ENCODE measurements at regions not wholly inside any gene's neighbourhood (a gene's known extent, or its start where the extent isn't known, plus 50 kb on each side); places are given as distances from the start of the nearest gene placed in this dataset.
A peak's percentile ranks its signal among the peaks of the same experiment; 100 is the strongest.

DNA sequence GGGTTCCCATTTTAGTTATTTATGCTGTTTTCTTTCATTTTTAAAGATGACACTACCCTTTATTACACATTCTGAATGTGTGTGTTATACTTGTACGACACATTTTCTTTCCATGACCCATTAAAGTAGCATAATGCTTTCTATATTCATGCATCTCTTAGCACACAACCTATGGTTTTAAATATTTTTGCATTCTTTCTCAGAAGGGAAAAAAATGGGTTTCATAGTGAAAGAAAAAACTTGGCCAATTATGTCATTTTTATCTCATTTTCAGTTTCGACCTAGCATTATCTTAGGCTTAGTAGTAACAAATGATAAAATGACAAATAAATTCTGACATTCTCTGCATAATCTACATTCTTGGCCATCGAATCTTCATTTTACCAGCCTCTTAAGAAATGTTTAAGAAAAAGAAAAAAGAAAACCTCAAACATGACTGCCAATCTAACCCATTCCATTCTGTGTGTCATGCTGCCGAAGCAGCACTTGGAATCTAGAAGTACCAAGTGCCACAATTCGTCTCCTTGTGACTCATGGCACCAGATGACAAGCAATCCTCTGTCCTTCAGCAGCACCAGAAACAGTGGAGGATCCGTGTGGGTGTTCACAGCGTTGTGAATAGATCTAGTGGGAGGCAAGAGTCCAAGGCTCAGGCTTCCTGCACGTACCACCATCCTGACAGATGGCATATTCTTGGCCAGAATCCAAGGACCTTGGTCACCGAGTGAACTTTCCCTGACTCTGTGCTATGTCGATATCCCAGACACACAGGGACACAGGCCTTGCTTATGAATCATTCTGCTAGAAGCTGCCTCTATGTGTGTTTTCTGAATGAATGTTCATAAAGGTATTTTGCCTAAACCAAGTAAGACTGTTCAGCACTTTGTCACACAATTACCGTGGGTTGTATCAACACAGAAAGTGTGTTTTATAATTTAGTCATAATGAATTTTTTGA lies 502.7 kb downstream of the NR2F1-AS1 start:
- H3K27ac ChIP-seq: no peak overlapping the region
- TF ChIP-seq ZFX (IDR thresholded peaks at IDR 0.05): no peak
- TF ChIP-seq, protein P1, sequence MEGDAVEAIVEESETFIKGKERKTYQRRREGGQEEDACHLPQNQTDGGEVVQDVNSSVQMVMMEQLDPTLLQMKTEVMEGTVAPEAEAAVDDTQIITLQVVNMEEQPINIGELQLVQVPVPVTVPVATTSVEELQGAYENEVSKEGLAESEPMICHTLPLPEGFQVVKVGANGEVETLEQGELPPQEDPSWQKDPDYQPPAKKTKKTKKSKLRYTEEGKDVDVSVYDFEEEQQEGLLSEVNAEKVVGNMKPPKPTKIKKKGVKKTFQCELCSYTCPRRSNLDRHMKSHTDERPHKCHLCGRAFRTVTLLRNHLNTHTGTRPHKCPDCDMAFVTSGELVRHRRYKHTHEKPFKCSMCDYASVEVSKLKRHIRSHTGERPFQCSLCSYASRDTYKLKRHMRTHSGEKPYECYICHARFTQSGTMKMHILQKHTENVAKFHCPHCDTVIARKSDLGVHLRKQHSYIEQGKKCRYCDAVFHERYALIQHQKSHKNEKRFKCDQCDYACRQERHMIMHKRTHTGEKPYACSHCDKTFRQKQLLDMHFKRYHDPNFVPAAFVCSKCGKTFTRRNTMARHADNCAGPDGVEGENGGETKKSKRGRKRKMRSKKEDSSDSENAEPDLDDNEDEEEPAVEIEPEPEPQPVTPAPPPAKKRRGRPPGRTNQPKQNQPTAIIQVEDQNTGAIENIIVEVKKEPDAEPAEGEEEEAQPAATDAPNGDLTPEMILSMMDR (conservative IDR thresholded peaks at IDR 0.05): no peak

DNA sequence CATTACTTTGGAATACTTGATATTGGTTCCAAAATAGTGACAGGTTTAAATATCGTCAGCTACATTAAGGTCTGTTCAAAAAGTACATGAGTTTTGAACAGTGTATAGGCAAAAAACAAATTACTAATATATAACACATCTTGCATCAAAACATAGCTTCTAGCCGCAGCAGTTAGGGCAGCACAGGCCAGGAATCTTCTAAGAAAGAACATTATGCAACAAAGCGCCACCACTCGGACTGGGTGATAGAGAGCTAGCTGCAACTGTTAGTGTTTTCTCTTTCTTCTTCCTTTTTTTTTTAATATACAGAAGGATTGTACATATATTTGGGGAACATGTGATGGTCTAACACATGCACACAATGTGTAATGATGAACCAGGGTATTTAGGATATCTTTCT lies 504.5 kb downstream of the NR2F1-AS1 start:
- TF ChIP-seq, protein P1 (conservative IDR thresholded peaks at IDR 0.05): no peak
- TF ChIP-seq ZFX (IDR thresholded peaks at IDR 0.05): no peak
- H3K27ac ChIP-seq: no peak overlapping the region

DNA sequence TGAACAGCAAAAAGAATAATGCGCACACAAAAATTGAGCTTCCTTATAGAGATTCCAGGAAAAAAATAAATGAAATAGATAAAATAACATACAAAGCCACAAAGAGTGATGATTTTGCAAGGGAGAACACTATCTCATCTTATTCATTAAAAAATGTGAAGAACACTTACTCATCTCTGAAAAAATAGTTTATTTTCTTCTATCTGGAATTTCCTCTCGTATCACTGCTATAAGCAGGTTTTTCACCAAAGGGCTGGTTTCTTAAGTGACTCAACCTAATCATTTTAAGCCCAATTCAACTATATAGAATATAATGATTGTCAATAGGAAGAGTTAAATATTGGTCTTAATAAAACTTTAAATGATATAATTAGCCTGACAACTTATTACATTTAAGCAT lies 504.9 kb downstream of the NR2F1-AS1 start:
- H3K27ac ChIP-seq: no peak overlapping the region
- TF ChIP-seq ZFX (IDR thresholded peaks at IDR 0.05): no peak
- TF ChIP-seq, protein P1 (conservative IDR thresholded peaks at IDR 0.05): no peak

DNA sequence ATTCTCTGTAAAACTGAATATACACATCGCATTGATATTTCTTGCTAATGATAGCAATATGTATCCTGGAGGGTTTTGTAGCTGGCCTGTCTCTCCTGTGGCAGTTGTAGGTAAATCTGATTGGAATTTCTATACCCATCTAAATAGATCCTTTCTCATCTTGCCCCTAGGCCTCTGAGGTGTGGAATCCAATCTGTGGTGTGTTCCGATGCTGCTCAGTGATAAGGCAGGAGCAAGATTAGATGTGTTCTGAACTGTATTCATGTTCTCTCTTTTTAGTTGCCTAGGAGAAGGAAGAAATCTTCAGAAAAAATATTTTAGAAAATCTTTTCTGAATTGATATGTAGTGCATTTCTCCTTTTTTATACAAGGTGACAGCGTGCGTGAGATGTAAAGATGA lies 507.5 kb downstream of the NR2F1-AS1 start:
- TF ChIP-seq ZFX (IDR thresholded peaks at IDR 0.05): no peak
- TF ChIP-seq, protein P1 (conservative IDR thresholded peaks at IDR 0.05): no peak
- no peak overlapping the region for H3K27ac ChIP-seq

DNA sequence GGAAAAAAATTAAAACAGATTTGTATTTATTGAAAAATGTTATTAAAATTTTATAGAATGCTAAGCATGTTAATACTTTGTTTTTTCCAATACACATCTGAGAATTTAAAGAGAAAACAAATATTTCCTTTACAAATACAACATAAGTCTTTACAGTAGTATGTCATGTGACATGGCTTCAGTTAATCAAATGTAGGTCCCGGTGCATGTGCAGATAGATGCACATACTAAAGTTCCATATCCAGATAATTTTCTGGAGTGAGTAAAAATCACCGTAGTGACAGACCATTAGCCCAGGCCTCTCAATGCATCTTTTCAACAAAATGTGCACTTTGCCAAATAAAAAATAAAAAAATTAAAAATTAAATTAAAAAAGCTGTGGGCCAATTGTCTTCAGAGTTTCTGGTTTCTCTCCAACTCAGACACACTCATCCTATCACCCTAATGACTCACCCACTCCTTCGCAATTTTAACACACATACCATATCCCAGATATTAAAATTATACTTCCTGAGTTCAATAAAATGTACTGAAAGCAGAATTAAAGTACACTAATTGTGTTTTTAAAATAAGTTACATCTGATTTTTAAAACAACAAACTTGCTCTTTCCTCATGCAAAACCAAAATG lies 508.1 kb downstream of the NR2F1-AS1 start:
- no peak overlapping the region for H3K27ac ChIP-seq
- TF ChIP-seq, protein P1 (conservative IDR thresholded peaks at IDR 0.05): no peak
- no peak for TF ChIP-seq ZFX (IDR thresholded peaks at IDR 0.05)

DNA sequence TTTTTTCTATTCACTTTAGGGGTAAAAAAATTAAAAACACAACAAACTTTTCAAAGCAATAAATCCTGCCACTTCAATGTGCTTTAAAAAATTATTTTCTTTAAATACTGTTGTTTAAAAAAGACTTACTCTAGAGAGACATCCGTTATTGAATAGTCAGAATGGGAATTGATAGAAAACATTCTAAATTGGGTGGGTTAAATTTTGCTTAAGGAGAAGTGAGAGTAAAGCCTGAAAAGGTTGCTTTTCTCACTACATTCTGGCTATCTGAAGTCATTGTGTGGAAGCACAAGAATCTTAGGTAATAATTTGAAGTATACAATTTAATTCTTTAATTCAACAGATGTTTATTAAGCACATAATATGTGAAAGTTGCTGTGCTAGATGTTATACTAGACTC lies 509.3 kb downstream of the NR2F1-AS1 start:
- TF ChIP-seq, protein P1 (conservative IDR thresholded peaks at IDR 0.05): no peak
- no peak for TF ChIP-seq ZFX (IDR thresholded peaks at IDR 0.05)
- no peak overlapping the region for H3K27ac ChIP-seq

DNA sequence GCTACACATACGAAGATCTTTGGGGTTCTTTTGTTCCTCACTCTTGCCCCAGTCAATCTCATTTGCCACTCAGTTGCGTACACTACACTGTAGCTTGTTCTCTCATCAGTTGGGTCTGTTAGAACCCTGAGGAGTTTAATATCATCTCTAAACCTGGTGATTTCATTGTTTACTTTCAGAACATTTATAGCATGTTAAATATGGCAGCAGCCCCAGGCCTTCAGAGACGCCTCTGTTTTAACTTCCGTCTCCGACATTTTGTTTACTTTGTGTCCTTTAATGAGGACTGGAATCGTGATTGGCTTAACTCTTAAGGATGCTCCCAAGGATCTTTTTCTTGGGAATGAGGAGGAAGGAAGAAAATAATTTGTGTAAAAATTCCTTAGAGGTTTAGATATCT lies 510.1 kb downstream of the NR2F1-AS1 start:
- no peak for TF ChIP-seq ZFX (IDR thresholded peaks at IDR 0.05)
- TF ChIP-seq, protein P1 (conservative IDR thresholded peaks at IDR 0.05): no peak
- H3K27ac ChIP-seq: peak overlapping the region; percentile 64
